ENCODE measurements at regions not wholly inside any gene's neighbourhood (a gene's known extent, or its start where the extent isn't known, plus 50 kb on each side); places are given as distances from the start of the nearest gene placed in this dataset.
A peak's percentile ranks its signal among the peaks of the same experiment; 100 is the strongest.

DNA sequence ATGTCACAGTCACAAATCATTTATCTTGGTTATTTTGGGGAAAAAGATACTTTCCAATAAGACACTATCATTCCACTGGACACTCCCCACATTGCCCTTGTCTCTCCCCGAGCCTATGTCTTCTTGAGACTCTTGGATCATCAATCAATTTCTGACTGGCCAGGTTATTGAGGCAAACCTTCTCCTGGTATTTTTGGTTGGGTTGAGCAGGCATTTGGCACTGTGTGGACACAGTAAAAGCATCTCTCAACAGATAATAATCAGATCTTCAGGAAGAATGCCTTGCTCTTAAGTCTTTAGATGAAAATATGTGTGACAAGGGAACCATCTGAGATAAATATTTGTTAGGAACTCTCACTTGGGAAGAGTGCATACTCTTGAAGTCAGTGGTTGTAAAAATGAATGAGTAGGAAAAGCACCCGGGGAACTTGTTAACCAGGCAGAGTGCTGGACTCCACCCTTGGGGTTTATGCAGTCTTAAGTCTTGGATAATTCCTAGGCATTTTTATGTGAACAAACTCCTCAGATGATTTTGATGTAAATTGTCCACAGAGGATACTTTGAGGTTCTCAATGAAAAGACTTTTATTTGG lies 223.8 kb upstream of the CLINT1 start:
- DNase-seq, result no peak

DNA sequence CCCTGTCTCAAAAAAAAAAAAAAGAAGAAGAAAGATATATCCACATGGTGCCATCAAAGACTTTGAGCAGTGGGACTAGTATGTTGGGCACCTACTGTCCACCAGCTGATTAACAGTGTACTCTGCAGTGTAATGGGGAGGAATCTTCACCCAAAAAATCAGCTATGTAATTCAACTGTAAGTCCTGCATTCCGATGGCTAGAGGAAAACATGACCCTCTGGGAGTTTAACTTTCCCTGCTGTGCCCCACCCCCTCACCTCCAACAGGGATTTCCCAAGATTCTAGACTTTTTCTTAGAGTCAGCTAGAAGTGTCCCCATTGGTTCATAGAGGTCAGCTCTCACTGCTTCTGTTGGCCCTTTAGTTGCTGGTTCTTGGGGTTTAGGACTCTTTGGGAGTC lies 221.2 kb upstream of the CLINT1 start:
- DNase-seq, result no peak

DNA sequence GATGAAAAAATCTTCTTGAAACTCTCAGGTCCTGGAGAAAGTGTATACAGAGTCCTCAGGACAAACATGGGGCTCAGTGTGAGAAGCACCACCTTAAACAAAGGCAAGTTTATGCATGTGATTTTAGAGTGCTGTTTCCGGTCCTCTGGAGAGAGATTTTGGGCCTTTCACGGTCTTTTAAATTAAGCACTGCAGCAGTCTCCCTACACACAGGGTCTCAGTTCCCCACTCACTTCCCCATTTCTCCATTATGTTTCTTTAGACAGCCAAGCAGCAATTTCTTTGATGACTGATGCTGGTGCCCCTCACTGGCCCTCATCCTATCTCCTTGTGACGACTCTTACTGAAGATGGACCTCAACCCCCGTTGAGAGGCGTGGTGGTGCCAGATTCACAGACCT lies 220.2 kb upstream of the CLINT1 start:
- DNase-seq, result no peak

DNA sequence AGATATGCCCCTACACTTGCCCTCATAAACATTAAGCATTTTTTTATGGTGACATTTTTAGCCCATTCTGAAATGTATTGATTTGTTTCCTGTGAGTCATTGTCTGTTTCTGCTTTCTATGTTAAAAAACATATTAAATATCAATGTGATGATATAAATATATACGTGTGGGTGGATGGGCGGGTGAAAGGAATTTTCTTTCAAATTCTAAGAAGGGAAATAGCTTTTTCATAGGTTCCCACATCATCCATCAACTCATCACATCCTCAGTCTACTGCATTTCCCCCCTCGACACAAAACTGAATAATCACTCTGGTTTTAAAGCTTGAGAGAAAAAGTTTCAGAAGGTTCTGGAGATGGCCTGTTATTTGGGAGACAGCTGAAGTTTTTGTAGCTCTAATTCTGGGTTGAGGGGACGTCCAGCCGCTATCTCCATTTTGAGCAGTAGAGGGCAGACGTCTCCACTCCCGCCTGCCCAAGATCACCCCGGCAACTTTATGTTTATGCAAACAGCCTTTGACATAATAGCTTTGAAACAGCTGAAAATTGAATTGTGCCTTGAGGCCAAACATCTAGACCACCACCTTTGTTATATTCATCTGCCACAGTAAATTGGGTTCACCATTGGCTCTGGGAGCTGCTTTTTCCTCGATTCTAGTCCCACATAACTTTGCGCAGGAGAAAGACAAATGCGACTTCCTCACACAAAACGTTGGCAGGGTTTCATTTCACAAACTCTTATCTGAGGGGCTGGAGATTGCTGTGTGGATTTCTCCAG lies 216.2 kb upstream of the CLINT1 start:
- DNase-seq, result peak; percentile 18 to 72

DNA sequence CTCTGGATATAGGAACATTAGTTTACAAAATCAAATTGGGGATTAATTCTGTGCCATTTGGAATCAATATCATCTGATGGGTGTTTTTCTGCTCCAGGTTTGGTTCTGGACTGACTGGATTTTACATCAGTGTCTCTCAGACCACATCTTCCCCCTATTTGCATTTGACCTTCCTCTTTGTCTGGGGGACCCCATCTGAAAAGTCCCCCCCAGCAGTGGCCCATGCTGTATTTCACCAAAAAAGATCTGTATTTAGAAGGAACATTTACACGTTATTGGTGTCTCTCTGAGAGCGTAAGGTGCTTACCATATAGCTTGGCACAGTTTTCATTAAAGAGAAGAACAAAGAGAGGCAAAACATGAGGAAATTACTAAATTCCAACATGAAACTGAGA lies 215.6 kb upstream of the CLINT1 start:
- DNase-seq, result no peak

DNA sequence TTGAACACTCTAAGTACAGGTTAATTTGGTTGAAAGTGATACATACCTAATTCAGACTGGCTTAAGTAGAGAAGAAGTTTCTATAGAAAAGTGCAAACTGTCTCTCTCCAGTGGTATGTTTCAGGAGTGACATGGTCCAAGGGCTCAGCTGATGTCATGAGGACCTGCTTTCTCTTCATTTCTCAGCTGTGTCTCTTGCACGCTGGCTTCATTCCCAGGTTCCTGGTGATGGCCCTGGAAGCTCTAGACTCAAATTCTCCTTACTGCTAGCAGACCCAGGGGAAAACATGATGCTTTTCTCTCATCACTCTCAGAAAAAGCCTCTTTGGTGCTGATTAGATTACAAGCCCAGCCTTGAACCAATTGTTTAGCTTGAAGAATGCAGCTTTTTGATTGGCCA lies 211.9 kb upstream of the CLINT1 start:
- DNase-seq, result no peak

DNA sequence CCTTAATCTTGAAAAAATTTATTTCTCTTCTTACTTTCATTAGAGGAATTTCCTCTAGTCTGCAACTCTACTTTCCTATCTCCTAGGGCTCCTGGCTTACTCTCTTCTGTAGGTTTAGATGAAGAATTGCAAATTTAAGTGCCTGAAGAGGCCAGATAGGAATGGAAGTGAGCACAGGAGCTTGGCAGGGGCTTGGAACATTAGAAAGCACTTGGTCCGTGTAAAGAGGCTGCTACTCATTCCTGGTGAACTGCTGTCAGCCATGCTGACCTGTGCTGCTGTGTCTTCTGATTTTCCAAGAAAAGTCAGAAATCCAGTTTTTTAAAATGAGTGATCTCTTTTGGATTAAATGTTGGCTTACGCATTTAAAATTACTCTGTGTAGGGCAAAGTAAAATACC lies 210.9 kb upstream of the CLINT1 start:
- no peak for DNase-seq

DNA sequence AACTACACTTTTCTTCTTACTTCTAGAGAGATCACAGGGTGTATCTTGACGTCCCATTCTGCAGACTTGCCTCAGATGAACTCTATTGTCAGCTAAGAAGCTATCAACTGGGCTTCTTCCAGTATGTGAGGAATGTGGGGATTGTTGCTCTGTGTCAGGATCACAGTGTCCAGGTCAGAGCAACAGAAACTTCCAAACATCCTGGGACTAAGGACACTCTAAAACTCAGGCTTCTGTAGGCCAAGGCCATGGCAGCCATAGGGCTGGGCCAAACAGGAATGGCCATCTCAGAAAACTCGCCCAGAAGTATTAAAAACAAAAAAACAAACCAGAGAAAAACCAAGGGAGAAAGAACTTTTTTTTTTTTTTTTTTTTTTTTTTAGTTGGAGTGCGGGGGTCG lies 210.0 kb upstream of the CLINT1 start:
- DNase-seq, result no peak

DNA sequence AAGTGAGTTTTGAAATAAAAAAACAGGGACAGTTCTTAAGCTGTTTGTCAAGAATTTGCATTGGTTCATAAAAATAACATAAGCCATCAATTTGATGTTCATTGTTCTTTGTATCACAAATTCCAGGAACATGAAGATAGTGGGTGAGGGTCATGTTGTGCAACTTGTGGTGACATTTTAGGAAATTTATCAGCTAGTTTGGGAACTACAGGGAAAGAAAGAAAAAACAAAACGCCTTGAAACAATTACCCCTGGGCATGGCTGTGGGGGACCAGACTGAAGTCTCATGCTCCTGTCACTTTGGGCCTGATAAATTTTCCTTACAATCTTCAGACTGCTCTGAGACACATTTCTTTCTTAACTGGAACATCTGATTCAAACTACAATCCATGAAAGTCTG lies 207.1 kb upstream of the CLINT1 start:
- DNase-seq, result no peak

DNA sequence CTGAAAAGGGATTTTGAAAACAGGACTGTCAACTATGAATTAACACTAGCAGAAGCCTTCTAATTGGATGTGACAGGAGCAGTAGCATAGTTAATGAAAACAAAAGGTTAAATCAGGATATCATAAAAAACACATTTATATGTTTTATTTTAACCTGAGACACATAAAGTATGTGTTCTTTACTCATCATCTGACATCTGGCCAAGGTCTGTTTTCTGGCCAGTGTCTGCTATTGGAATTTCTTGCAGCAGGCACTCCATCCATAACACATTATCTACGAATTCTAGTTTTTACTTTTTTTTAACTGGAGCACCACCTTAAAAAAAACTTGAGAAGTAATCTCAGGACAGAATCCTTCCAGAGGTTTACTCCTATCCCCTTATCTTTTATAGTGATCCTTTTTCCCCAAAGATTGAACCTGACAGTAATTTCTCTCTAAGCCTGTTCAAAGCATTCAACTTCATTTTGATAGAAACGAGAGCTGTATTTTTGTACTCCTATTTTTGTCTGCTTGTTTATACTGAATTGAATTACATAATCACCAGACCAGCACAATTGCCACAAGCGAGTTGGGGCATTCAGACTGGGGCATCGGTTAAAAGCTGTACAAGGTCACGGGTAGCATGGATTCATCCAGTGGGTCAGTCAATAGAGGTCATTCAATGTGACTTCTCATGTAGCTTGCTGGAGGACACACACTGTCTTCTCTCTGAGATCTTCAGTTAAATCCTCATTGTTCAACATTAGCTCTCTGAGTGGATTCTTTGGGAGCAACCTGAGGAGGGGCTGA lies 205.6 kb upstream of the CLINT1 start:
- DNase-seq, result no peak

DNA sequence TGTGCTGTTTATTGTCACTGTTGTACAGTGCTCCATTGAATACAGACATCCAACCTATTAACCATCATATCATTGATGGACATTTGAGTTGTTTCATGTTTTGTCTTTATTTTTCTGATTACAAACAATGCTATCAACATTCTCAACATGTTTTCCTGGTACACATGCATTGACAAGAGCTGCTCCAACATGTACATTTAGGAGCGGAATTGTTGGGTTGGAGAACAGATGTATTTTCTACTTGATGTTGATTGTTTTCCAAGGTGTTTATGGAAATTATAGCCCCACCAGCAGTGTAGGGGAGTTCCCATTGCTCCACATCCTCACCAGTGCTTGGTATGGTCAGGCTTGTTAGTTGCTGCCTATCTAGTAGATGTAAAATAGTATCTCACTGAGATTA lies 204.1 kb upstream of the CLINT1 start:
- no peak for DNase-seq

DNA sequence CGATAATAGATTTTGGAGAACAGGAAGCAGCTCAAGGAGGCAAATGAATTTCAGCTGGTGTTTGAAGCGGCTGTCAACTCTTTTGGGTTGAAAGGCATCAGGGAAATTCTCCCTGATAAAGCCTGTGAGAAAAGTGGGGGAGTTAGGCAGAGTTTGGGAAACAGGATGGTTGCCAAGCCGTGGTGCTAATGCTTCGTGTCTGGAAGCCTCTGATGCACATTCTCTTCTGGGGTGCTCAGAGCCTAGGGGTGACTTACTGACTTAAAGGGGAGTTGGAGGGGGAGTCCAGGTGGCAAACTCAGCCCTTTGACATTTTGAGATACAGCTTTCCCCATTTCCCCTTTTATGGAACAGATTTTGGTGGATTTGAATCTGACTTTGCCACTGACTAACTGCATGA lies 202.5 kb upstream of the CLINT1 start:
- no peak for DNase-seq

DNA sequence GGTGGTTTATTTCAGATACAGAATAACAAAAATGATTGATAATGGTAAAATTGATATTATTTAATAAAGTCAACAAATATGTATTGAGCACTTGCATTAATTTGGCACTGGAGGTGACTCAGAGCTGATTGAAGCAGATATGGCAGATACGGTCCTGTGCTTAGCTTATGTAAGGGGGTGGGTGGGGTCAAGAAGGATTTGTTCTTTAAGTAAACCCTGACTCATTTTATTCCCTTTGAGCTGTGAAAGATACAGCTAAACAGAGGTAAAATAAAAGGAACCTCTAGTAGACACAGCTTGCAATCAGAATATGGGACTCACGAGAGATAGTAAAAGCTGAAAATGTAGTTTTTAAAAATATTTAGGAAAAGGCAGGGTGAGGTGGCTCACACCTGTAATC lies 201.3 kb upstream of the CLINT1 start:
- DNase-seq, result no peak

DNA sequence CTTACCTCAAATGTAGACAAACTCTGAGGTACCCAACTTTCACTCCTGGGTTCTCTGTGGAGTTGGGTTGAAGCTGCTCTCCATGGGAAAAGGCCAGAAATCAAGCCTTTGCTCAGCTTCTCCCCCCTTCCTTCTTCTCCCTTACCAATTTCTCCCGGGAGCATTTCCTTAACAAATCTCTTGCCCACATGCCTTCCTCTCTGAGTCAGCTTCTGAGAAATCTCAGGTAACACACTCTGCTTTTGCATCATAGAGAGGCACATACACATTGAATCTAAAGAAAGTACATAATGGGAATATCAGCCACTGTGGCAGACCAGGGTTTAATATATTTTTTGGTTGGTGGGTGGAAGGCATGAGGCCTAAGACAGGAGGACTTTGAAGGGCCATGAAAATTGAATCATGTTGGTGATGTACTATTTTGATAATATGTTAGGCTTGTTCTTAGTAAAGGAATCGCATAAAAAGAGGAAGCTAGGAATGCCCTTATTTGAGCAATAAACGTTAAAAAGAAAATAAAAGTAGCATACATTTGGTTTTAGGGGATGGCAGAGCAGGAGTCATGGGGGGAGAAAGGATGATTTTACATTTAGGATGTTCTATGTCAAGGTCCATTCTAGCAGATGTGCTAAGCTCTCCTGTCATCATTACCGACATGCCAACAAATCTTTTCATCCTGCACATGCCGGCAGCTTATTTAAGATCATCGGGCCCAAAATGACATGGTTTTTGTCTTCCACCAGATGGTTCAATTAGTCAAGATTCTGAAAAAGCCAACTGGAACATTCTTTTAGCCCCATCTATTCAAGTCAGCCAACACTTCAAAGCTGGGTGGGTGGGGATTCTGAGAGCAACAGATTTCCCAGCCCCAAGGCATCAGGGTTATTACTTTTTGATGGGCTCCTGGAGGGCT lies 199.5 kb upstream of the CLINT1 start:
- DNase-seq, result no peak

DNA sequence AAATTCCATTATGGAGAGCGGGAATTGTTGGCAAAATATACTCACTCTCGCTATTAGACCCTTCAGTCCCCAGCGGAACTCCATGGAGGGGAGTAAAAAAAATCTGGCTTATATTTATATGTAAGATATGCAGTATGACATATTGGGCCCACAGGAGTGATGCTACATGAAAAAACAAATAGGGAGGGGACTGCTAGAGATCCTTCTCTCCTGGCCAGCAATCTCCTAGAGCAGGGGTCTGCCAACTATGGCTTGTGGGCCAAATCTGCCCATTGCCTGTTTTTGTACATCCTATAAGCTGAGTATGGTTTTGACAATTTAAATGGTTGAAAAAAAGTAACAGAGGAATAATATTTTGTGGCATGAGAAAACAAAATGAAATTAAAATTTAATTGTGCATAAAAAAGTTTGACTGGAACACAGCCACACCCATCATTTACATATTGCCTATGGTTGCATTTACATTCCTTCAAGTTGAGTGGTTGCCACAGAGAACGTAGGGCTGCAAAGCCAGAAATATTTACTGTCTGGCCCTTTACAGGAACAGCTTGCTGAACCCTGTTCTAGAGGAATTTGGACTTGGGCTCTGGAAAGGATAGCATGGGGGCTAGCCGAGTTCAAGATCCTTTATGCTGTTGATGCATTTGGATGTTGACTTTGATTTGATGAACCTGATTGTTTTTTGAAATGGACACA lies 197.3 kb upstream of the CLINT1 start:
- DNase-seq, result no peak

DNA sequence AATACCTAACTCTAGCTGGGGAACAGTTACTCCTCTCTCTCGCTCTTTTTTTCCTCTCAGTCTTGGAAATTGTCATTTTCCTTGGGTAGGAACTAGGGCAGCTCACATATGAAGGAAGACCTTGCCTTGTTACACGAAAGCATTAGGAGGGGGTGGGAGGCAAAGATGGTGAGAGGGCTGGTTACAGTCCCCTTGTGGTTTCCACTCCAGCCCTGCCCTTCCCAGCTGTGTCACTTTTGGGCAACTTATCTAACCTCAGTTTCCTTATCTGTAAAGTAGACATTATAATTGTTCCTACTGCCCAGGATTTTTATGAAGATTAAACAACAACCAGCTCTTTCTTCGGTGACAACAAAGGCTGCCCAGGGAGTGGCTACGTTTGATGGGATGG lies 196.2 kb upstream of the CLINT1 start:
- DNase-seq, result no peak

DNA sequence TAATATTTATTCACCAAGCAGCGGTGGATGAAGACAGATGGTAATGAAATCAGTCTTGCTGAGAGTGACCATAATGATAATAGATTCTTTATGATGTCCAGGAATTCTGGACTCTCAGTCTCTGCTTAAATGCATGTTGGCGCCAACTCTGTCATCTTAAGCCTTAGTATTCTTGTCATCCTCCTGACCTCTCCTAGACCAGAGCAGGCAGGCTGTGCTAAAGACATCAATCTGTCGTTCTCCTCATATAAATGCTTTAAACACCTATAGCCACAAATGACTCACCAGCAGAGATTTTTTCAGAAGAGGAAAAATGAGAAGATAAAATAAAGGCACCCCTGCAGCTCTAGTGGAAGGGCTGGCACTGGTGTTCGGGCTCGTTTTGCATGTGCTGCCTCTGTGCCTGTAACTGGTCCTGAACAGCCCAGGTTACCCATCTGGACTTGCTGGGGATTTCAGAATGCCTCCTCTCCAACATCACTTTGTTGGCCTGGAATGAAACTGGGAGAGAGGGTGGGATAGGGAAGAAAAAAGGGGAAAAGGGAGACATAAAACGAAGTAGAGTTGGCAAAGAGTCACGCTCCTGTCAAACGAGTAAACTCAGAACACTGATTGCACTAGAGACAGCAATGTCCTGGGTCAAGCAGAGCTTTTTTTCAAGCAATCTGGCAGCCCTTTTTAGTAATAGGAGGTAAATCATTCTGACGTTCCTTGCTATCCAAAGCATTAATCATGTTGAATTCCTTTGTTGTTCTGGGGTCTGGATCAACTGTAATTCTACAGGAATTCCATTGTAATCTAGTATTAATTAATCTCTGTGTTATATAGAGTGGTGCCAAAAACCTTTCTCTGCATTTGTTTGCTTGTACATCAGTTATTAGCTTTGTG lies 195.5 kb upstream of the CLINT1 start:
- DNase-seq, result no peak

DNA sequence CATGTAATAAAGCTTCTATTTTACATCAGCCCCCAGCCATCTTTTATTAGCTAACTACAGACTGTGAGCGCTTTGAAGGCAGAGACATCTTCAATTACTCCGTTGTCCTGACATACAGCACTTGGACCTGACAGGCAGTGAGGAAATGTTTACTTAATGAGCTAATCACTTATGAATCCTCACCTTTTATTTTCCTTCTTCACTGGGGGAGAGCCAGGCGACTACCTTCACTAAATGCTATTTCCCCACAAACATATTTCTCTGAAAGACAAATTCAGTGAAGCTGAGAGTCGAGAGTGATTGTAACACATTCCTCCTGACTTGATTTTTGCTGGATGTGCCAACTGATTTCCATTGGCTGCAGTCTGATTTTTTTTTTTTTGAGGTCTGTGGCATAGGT lies 192.1 kb upstream of the CLINT1 start:
- DNase-seq, result no peak

DNA sequence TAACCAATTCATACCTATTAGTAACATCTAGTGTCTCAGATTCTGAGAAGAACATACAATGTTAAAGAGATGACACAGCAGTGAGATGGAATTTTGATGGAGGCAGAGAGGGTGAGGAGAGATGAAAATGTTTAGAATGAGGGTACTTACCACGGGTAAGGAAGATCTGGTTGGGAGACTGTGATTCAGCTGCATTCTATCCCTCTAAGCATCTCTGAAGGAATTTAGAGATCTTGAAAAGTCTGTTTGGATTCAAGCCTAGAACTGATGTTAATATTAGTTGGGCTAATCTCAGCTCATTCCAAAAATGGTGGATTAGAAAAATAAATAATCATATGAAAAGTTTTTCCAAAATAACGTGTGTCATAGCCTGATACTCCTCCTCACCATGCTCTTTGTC lies 191.5 kb upstream of the CLINT1 start:
- DNase-seq, result no peak

DNA sequence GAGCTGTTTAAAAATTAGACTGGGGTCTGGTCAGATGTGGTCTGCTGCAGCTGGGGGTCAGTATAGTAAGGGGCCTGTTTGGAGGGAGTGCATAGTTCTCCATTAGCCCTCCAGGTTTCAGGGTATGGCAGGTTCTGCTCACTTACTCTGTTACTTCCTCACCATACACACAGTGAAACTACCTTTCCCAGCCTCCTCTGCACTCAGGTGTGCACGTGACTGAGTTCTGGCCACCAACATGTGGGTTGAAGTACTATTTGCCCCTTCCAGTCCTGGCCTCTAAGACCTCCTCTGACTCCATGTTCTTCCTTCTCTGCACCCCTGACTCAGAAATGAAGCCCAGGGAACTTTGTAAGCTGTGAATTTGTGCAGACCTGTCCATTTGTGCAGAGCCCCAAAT lies 190.5 kb upstream of the CLINT1 start:
- no peak for DNase-seq

DNA sequence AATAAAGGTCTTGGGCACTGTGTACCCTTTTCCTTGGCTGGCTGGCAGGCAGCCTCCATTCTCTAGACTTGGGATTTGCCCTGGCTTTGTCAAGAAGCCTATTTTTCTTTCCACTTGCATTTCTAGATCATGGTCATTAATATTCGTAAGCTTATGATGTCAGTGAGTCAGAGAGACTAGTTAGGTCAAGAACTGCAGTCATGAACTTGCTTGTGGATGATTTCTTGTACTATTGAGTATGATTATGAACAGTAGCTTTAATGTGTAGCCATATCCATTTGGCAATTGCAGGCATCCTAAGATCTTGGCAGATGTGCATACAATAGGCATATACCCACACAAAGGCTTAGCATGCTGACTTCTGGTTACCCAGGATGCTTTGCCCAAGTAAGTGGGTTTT lies 186.8 kb upstream of the CLINT1 start:
- no peak for DNase-seq
